Ovary (tissue), 7 donors: ENCODE measurements at regions not wholly inside any gene's neighbourhood (a gene's known extent, or its start where the extent isn't known, plus 50 kb on each side); places are given as distances from the start of the nearest gene placed in this dataset.

ENCODE experiments used
- DNase-seq, 5 donors: peaks; one replicate each; pipeline ENCODE4 v3.0.0-alpha.2; 2019 to 2020
- H3K27ac ChIP-seq, 2 donors: fragments of 200-600 bp; one replicate each; pipeline versions ENCODE4 v1.5.1 to v1.8.0; 2019 to 2022
- H3K27me3 ChIP-seq: fragments of 200-600 bp; one replicate; pipeline ENCODE4 v1.8.0; 2022
- H3K36me3 ChIP-seq: fragments of 200-600 bp; sonication (generic); one replicate; pipeline ENCODE4 v1.5.1; 2019
- H3K4me1 ChIP-seq: one replicate; pipeline ENCODE4 v1.8.1; 2013; ENCODE audit warnings: mild to moderate bottlenecking, moderate library complexity; ENCODE audit not compliant: insufficient read depth
- H3K4me3 ChIP-seq: fragments of 200-600 bp; sonication (generic); one replicate; pipeline ENCODE4 v1.5.1; 2017
- H3K9me3 ChIP-seq, 2 donors: fragments of 200-600 bp in 1 of 2; sonication (generic) in 1 of 2; one replicate each; pipeline versions ENCODE4 v1.5.1 to v1.8.1; 2013 to 2019; ENCODE audit warnings: mild to moderate bottlenecking in 1 of 2, moderate library complexity in 1 of 2
- EP300 ChIP-seq: sonication (generic); formaldehyde crosslinking; IDR thresholded peaks from one replicate; pipeline ENCODE4 v1.6.1; 2017; ENCODE audit warnings: antibody characterized with exemption
- POLR2A ChIP-seq: fragments of 450-650 bp; IDR thresholded peaks from one replicate; pipeline ENCODE4 v1.6.1; 2017; ENCODE audit warnings: antibody characterized with exemption, mild to moderate bottlenecking, moderate library complexity
- WGBS, 3 donors: extraction: QIAGEN DNeasy Blood & Tissue Kit in 1 of 3; methylation state at CpG; one replicate each; pipeline versions ENCODE4 v1.1.5 to v1.1.7; 2013 to 2017; 5-methylcytosine and 5-hydroxymethylcytosine counted together
- intact Hi-C, 4 donors: fragments of 100-400 bp; cut with DNase I; formaldehyde crosslinking; loops; one replicate each; pipeline versions ENCODE4 v1.11.0 to v1.15.1; 2022 to 2023
- TF ChIP-seq, protein P1 (sequence below), 3 donors: fragments of 450-650 bp in 2 of 3; fragments of 200-600 bp in 1 of 3; IDR thresholded peaks; one replicate each; pipeline versions ENCODE4 v1.5.1 to v1.8.0; 2016 to 2022; ENCODE audit warnings: antibody characterized with exemption in 3 of 3, mild to moderate bottlenecking in 1 of 3
- donor health status: DM: no; HTN: no; CAD: no; lungs with moderate emphysema.
- donor health status: DM: no; HTN: no; CAD: no.
- donor health status: Bipolar disorder and iron deficiency.
- donor health status: DM: no; HTN: no; CAD: no.
- donor health status: DM: yes; HTN: yes; CAD: no.

DNA sequence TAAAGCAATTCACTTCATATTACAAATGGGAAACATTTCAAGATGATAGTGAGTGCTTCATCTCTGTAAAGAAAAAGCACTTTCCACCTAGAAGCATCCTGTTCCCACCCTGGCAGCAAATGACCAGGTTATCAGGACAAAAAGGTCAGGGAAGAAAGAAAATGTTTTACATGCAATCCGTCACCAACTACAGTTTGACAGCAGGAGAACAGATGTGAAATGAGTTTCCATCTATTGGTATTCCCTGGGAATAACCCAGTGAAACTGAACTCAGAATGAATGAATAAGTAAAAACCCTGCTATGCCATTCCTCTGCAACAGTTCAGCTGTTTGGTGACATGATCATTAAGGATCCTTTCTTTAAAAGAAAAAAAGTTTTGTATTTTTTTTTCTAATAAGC is 67.6 kb downstream of the HTR1A start:
- TF ChIP-seq, protein P1, sequence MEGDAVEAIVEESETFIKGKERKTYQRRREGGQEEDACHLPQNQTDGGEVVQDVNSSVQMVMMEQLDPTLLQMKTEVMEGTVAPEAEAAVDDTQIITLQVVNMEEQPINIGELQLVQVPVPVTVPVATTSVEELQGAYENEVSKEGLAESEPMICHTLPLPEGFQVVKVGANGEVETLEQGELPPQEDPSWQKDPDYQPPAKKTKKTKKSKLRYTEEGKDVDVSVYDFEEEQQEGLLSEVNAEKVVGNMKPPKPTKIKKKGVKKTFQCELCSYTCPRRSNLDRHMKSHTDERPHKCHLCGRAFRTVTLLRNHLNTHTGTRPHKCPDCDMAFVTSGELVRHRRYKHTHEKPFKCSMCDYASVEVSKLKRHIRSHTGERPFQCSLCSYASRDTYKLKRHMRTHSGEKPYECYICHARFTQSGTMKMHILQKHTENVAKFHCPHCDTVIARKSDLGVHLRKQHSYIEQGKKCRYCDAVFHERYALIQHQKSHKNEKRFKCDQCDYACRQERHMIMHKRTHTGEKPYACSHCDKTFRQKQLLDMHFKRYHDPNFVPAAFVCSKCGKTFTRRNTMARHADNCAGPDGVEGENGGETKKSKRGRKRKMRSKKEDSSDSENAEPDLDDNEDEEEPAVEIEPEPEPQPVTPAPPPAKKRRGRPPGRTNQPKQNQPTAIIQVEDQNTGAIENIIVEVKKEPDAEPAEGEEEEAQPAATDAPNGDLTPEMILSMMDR (IDR thresholded peaks at IDR 0.05), result no peak
- TF ChIP-seq POLR2A, result no peak
- no peak for TF ChIP-seq EP300
- Histone ChIP-seq H3K4me1 (no peaks in the 10 kb centered on the region), H3K4me3 (no peak overlapping the region), H3K9me3 (no peaks in the 10 kb centered on the region), H3K36me3 (no peaks in the 10 kb centered on the region), H3K27me3 (no peaks in the 10 kb centered on the region), H3K27ac (no peak overlapping the region)
- intact Hi-C loops, result no loop called here
- 36 to 53% (median 38%) methylated on average over 1 of the region's 1 CpG for WGBS, 3 donors
- no peak for DNase-seq

DNA sequence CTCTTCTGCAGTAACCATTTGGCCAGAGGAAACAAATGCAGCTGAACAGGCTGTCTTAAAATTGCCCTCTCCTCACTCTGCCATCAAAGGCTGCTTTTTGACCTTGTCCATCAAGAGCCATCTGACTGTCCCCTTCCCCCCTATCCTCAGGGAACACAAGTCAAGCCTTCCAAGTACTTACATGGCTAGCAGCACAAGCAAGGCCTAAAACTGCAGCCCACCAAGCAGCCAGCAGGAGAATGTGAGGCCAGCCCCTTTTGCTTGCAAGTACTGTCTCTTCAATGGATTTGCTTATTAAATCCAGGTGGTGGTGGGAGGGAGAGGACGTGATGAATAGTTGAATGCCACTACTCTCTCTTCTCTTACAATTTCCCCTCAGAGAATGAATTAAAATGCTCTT is 83.5 kb downstream of the HTR1A start:
- Histone ChIP-seq H3K36me3 (no peaks in the 10 kb centered on the region), H3K4me3 (no peak overlapping the region), H3K4me1 (no peaks in the 10 kb centered on the region), H3K9me3 (no peaks in the 10 kb centered on the region), H3K27ac (no peak overlapping the region), H3K27me3 (no peaks in the 10 kb centered on the region)
- 28 to 42% (median 31%) methylated on average over 1 of the region's 1 CpG for WGBS, 3 donors
- DNase-seq, result no peak
- intact Hi-C loops, result no loop called here
- TF ChIP-seq POLR2A (no peak), EP300 (no peak)
- TF ChIP-seq, protein P1 (IDR thresholded peaks at IDR 0.05), result no peak

DNA sequence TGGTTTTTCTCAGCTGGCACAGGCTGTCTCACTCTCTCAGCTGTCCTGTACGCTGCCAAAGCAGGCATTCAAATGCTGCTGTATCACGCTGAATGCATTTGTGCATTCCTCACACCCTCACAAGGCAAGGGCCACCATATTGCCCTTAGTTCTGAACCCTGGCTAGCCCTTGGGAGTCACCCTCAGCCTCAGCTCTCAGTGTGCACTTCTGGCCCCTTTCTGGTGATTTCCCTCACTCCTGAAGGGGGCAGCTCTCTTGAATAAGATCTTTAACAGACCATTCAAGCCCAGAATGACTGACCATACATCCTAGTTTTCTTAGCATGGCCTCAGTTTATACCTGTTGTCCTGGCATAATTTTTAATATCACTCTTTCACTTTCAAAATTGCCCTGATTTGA is 84.3 kb downstream of the HTR1A start:
- 68 to 81% (median 79%) methylated on average over 2 of the region's 2 CpGs for WGBS, 3 donors
- no peak overlapping the region for H3K4me3 ChIP-seq
- no peaks in the 10 kb centered on the region for H3K9me3 ChIP-seq
- H3K36me3 ChIP-seq, result no peaks in the 10 kb centered on the region
- intact Hi-C loops, result no loop called here
- no peak overlapping the region for H3K27ac ChIP-seq
- H3K4me1 ChIP-seq, result no peaks in the 10 kb centered on the region
- no peak for DNase-seq
- no peaks in the 10 kb centered on the region for H3K27me3 ChIP-seq
- no peak for TF ChIP-seq POLR2A
- TF ChIP-seq, protein P1 (IDR thresholded peaks at IDR 0.05), result no peak
- TF ChIP-seq EP300, result no peak

DNA sequence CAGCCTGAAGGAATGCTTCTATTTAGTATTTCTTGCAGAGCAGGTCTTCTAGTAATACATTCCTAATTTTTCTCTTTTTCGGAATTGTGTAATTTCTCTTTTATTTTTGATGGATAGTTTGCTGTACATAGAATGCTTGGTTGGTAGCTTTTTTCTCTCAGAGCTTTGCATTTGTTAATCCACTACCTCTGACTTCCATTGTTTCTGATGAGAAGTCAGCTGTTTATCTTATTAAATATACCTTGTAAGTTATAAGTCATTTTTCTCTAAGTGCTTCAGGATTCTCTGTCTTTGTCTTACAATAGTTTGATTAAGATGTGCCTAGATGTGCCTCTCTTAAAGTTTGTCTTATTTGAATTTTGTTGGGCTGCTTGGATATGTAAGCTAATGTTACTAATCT is 101.9 kb downstream of the HTR1A start:
- no peak overlapping the region for H3K27ac ChIP-seq
- TF ChIP-seq EP300 (no peak), POLR2A (no peak)
- TF ChIP-seq, protein P1 (IDR thresholded peaks at IDR 0.05), result no peak
- no peak overlapping the region for H3K4me3 ChIP-seq
- no peaks in the 10 kb centered on the region for H3K36me3 ChIP-seq
- WGBS, 3 donors, result 87 to 96% (median 89%) methylated on average over 1 of the region's 1 CpG
- intact Hi-C loops, result no loop called here
- no peaks in the 10 kb centered on the region for H3K27me3 ChIP-seq
- no peaks in the 10 kb centered on the region for H3K9me3 ChIP-seq
- no peaks in the 10 kb centered on the region for H3K4me1 ChIP-seq
- no peak for DNase-seq

DNA sequence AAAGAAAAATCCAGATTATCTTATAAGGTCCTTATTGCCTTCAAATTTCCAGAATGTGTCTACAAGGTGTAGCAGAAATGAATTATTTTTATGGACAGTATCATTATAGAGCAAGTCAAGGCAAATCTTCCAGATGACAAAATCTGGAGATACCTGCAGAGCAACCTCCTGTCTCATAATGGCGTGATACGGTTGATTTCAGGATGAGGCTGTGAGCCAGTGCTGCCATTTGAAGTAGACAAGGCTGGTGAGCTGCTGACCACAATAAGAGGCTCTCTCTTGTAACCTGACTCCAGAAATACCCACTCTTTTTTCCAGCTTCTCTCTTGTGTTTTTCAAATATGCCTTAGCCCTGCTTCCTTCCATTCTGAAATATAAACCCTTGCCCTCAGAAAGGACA is 108.2 kb downstream of the HTR1A start:
- WGBS, 3 donors, result 85 to 91% (median 87%) methylated on average over 2 of the region's 2 CpGs
- intact Hi-C loops, result no loop called here
- H3K9me3 ChIP-seq, result no peaks in the 10 kb centered on the region
- no peak overlapping the region for H3K4me3 ChIP-seq
- no peaks in the 10 kb centered on the region for H3K36me3 ChIP-seq
- DNase-seq, result no peak
- no peaks in the 10 kb centered on the region for H3K4me1 ChIP-seq
- no peak overlapping the region for H3K27ac ChIP-seq
- TF ChIP-seq POLR2A (no peak), EP300 (no peak)
- TF ChIP-seq, protein P1 (IDR thresholded peaks at IDR 0.05), result no peak
- no peaks in the 10 kb centered on the region for H3K27me3 ChIP-seq
